ENCODE measurements at regions not wholly inside any gene's neighbourhood (a gene's known extent, or its start where the extent isn't known, plus 50 kb on each side); places are given as distances from the start of the nearest gene placed in this dataset.

DNA sequence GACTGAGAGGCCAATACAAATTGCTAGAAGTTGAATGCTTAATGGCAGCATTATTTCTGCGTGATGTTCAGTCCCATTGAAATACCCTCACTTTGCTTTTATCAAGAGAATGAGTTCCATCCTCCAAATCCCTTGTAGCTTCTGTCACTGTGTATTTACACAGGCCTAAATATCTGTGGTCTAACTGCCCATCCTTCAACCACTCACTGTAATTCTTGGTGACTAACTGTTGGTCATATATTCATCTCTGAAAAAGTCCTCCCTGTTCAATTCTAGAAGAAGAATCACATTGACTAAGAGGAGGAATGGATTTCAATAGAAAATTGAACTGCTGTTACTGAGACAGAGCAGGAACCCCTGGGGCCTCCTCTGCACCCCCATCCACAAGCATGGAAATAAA is 74.2 kb upstream of the L3MBTL4 start:
- TF ChIP-seq, protein P1, sequence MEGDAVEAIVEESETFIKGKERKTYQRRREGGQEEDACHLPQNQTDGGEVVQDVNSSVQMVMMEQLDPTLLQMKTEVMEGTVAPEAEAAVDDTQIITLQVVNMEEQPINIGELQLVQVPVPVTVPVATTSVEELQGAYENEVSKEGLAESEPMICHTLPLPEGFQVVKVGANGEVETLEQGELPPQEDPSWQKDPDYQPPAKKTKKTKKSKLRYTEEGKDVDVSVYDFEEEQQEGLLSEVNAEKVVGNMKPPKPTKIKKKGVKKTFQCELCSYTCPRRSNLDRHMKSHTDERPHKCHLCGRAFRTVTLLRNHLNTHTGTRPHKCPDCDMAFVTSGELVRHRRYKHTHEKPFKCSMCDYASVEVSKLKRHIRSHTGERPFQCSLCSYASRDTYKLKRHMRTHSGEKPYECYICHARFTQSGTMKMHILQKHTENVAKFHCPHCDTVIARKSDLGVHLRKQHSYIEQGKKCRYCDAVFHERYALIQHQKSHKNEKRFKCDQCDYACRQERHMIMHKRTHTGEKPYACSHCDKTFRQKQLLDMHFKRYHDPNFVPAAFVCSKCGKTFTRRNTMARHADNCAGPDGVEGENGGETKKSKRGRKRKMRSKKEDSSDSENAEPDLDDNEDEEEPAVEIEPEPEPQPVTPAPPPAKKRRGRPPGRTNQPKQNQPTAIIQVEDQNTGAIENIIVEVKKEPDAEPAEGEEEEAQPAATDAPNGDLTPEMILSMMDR (IDR thresholded peaks at IDR 0.05): no peak
- no peak for TF ChIP-seq POLR2A (IDR thresholded peaks at IDR 0.05)
